CD14-positive monocyte (primary cell): ENCODE measurements at regions not wholly inside any gene's neighbourhood (a gene's known extent, or its start where the extent isn't known, plus 50 kb on each side); places are given as distances from the start of the nearest gene placed in this dataset.

Source experiments
- DNase-seq, 3 donors: peaks; one replicate each; pipeline ENCODE4 v3.0.0-alpha.2; 2011 to 2022
- H2AFZ ChIP-seq: 2 replicates; pipeline ENCODE4 v1.6.0; 2012; ENCODE audit warnings: mild to moderate bottlenecking, low read depth, low read length, inconsistent platforms; ENCODE audit not compliant: insufficient read depth, poor library complexity, severe bottlenecking
- H3K27ac ChIP-seq, 2 donors: 1 replicate in 1 of 2; 2 replicates in 1 of 2; pipeline ENCODE4 v1.5.1; 2012 to 2013; ENCODE audit warnings: low read length in 2 of 2, control low read depth in 1 of 2, inconsistent platforms in 1 of 2, low read depth in 1 of 2, mild to moderate bottlenecking in 1 of 2
- H3K27me3 ChIP-seq, 2 donors: one replicate each; pipeline versions ENCODE4 v1.6.0 to v1.6.1; 2011 to 2013; ENCODE audit warnings: low read length in 2 of 2; ENCODE audit not compliant: control insufficient read depth in 2 of 2, insufficient read depth in 2 of 2
- H3K36me3 ChIP-seq, 2 donors: replicated peaks in 1 of 2; 1 replicate in 1 of 2; 2 replicates in 1 of 2; pipeline versions ENCODE4 v1.5.1 to v1.6.1; 2012 to 2013; ENCODE audit warnings: low read length in 2 of 2, control low read depth in 1 of 2, inconsistent platforms in 1 of 2, mild to moderate bottlenecking in 1 of 2; ENCODE audit not compliant: insufficient read depth in 2 of 2, control insufficient read depth in 1 of 2
- H3K4me1 ChIP-seq, 2 donors: 1 replicate in 1 of 2; 2 replicates in 1 of 2; pipeline versions ENCODE4 v1.5.1 to v1.6.1; 2012 to 2013; ENCODE audit warnings: low read length in 2 of 2, control low read depth in 1 of 2, inconsistent platforms in 1 of 2, mild to moderate bottlenecking in 1 of 2, moderate library complexity in 1 of 2; ENCODE audit not compliant: insufficient read depth in 2 of 2, control insufficient read depth in 1 of 2
- H3K4me2 ChIP-seq: replicated peaks from 2 replicates; pipeline ENCODE3; 2012; ENCODE audit warnings: low read length, moderate library complexity, mild to moderate bottlenecking; ENCODE audit not compliant: poor library complexity, severe bottlenecking; ENCODE audit errors: extremely low read depth
- H3K4me3 ChIP-seq, 3 experiments: fragments of 200-600 bp in 1 of 3; sonication (generic) in 1 of 3; replicated peaks in 1 of 3; 1 replicate in 2 of 3; 2 replicates in 1 of 3; pipeline ENCODE4 v1.5.1; 2011 to 2013; ENCODE audit warnings: low read length in 3 of 3, mild to moderate bottlenecking in 3 of 3, control low read depth in 2 of 3, low read depth in 2 of 3, inconsistent platforms in 1 of 3, moderate library complexity in 1 of 3
- H3K79me2 ChIP-seq: 2 replicates; pipeline ENCODE4 v1.6.0; 2012; ENCODE audit warnings: mild to moderate bottlenecking, control low read depth, inconsistent platforms, low read length, moderate library complexity; ENCODE audit not compliant: insufficient read depth
- H3K9ac ChIP-seq: 2 replicates; pipeline ENCODE4 v1.6.0; 2017; ENCODE audit warnings: low read length, mild to moderate bottlenecking; ENCODE audit not compliant: insufficient read depth, poor library complexity, severe bottlenecking
- H3K9me3 ChIP-seq, 2 donors: replicated peaks in 1 of 2; 1 replicate in 1 of 2; 2 replicates in 1 of 2; pipeline versions ENCODE4 v1.5.1 to v1.6.1; 2012 to 2013; ENCODE audit warnings: low read length in 2 of 2, control low read depth in 1 of 2; ENCODE audit not compliant: control insufficient read depth in 1 of 2, insufficient read depth in 1 of 2
- H4K20me1 ChIP-seq: 2 replicates; pipeline ENCODE4 v1.6.0; 2012; ENCODE audit warnings: mild to moderate bottlenecking, low read length, control low read depth, moderate library complexity; ENCODE audit not compliant: insufficient read depth
- H3K27ac Mint-ChIP-seq, 7 donors: one replicate each; pipeline ENCODE4 v1.8.0; 2020; ENCODE audit warnings: mild to moderate bottlenecking in 7 of 7, mixed read lengths in 7 of 7, moderate library complexity in 6 of 7, inconsistent platforms in 2 of 7
- H3K27me3 Mint-ChIP-seq, 3 donors: one replicate each; pipeline ENCODE4 v1.8.0; 2021 to 2022; ENCODE audit warnings: low read depth in 3 of 3, mild to moderate bottlenecking in 3 of 3, mixed read lengths in 3 of 3, moderate library complexity in 3 of 3, inconsistent platforms in 1 of 3
- H3K36me3 Mint-ChIP-seq, 2 donors: one replicate each; pipeline ENCODE4 v1.8.0; 2020; ENCODE audit warnings: mixed read lengths in 2 of 2, inconsistent platforms in 1 of 2, mild to moderate bottlenecking in 1 of 2
- H3K4me1 Mint-ChIP-seq: one replicate; pipeline ENCODE4 v1.8.0; 2020; ENCODE audit warnings: mild to moderate bottlenecking, mixed read lengths
- H3K4me3 Mint-ChIP-seq, 2 donors: one replicate each; pipeline ENCODE4 v1.8.0; 2020; ENCODE audit warnings: mild to moderate bottlenecking in 2 of 2, mixed read lengths in 2 of 2, moderate library complexity in 1 of 2
- H3K9me3 Mint-ChIP-seq, 7 donors: one replicate each; pipeline ENCODE4 v1.8.0; 2020 to 2022; ENCODE audit warnings: mixed read lengths in 7 of 7, mild to moderate bottlenecking in 6 of 7, moderate library complexity in 6 of 7, inconsistent platforms in 2 of 7
- WGBS: methylation state at CpG from one replicate; pipeline ENCODE4 v1.1.5; 2013; ENCODE audit warnings: missing lambda C conversion rate; ENCODE audit not compliant: insufficient coverage; 5-methylcytosine and 5-hydroxymethylcytosine counted together
- intact Hi-C, 2 donors: fragments of 100-400 bp; cut with micrococcal nuclease; formaldehyde crosslinking; loops; one replicate each; pipeline versions ENCODE4 v1.15.0 to v1.15.1; 2023
- TF ChIP-seq, protein P1 (sequence below): fragments of 200-600 bp; IDR thresholded peaks from one replicate; pipeline ENCODE4 v1.8.0; 2022; ENCODE audit warnings: antibody characterized with exemption, mild to moderate bottlenecking

DNA sequence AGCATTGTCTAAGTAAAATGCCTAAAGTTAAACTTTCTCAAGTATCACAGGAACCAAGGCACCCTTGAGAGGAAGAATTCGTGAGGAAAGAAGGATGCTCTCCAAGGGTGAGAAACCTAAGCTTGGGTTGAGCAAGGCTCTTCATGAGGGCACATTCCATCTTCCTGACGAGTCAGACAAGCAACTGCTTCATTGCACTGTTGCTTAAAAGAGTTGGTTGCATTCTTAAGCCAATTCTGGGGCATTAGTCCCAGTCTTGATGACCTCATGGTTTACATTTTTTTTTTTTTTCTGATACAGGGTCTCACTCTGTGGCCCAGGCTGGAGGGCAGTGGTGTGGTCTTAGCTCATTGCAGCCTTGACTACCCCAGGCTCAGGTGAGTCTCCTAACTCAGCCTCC lies 237.5 kb downstream of the ACTR3 start:
- no peak for DNase-seq
- Histone ChIP-seq H3K9ac (no peak overlapping the region), H3K79me2 (no peaks in the 10 kb centered on the region), H3K4me3 (no peak overlapping the region), H3K27ac (no peak overlapping the region), H3K4me1 (no peaks in the 10 kb centered on the region), H4K20me1 (no peaks in the 10 kb centered on the region), H2AFZ (no peak overlapping the region), H3K27me3 (no peaks in the 10 kb centered on the region), H3K36me3 (no peaks in the 10 kb centered on the region), H3K4me2 (no peak overlapping the region), H3K9me3 (no peaks in the 10 kb centered on the region)
- no peaks in the 10 kb centered on the region for H3K27me3 Mint-ChIP-seq
- no peaks in the 10 kb centered on the region for H3K36me3 Mint-ChIP-seq
- H3K27ac Mint-ChIP-seq = no peak overlapping the region
- 76% methylated on average over 2 of the region's 2 CpGs for WGBS
- intact Hi-C loops = no loop called here
- TF ChIP-seq, protein P1, sequence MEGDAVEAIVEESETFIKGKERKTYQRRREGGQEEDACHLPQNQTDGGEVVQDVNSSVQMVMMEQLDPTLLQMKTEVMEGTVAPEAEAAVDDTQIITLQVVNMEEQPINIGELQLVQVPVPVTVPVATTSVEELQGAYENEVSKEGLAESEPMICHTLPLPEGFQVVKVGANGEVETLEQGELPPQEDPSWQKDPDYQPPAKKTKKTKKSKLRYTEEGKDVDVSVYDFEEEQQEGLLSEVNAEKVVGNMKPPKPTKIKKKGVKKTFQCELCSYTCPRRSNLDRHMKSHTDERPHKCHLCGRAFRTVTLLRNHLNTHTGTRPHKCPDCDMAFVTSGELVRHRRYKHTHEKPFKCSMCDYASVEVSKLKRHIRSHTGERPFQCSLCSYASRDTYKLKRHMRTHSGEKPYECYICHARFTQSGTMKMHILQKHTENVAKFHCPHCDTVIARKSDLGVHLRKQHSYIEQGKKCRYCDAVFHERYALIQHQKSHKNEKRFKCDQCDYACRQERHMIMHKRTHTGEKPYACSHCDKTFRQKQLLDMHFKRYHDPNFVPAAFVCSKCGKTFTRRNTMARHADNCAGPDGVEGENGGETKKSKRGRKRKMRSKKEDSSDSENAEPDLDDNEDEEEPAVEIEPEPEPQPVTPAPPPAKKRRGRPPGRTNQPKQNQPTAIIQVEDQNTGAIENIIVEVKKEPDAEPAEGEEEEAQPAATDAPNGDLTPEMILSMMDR = no peak
- no peaks in the 10 kb centered on the region for H3K4me1 Mint-ChIP-seq
- no peak overlapping the region for H3K4me3 Mint-ChIP-seq
- peaks cover 0 to 4% (median 2%) of the 10 kb centered on the region in 7 donors for H3K9me3 Mint-ChIP-seq

DNA sequence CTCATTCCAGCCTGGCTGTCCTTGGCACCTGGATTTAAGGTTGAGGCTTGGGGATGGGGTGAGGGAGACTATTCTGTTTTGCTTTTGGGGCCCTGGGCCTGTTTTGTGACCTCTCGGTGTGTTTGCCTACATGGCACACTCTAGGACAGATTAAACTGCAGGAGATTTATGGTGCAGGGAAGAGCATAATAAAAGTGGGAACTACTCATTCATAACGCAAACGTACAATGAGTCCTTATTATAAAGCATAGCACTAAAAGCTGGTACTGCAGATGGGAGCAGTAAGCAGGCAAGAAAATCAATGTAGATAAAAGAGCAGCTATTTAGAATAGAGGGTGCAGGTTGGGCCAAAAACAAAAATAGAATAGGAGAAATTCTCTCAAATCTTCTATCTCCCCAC lies 238.4 kb downstream of the ACTR3 start:
- Histone ChIP-seq H3K9ac (no peak overlapping the region), H3K4me3 (no peak overlapping the region), H2AFZ (no peak overlapping the region), H3K9me3 (no peaks in the 10 kb centered on the region), H3K36me3 (no peaks in the 10 kb centered on the region), H3K27ac (no peak overlapping the region), H3K4me2 (no peak overlapping the region), H4K20me1 (no peaks in the 10 kb centered on the region), H3K4me1 (no peaks in the 10 kb centered on the region), H3K79me2 (no peaks in the 10 kb centered on the region), H3K27me3 (no peaks in the 10 kb centered on the region)
- intact Hi-C loops = no loop called here
- no peaks in the 10 kb centered on the region for H3K4me1 Mint-ChIP-seq
- TF ChIP-seq, protein P1 = no peak
- no peaks in the 10 kb centered on the region for H3K36me3 Mint-ChIP-seq
- no CpG with 5 or more reads among the region's 3 CpGs for WGBS
- peaks cover 0 to 4% (median 2%) of the 10 kb centered on the region in 7 donors for H3K9me3 Mint-ChIP-seq
- H3K4me3 Mint-ChIP-seq = no peak overlapping the region
- DNase-seq = no peak
- no peaks in the 10 kb centered on the region for H3K27me3 Mint-ChIP-seq
- no peak overlapping the region for H3K27ac Mint-ChIP-seq
